ENCODE measurements at regions not wholly inside any gene's neighbourhood (a gene's known extent, or its start where the extent isn't known, plus 50 kb on each side); places are given as distances from the start of the nearest gene placed in this dataset.

GRCh38 chr6:166862978-166863530, 93.3 kb downstream of the RNASET2 start:
- Histone ChIP-seq H3K4me3 (ENCODE audit: low read length, poor library complexity, severe bottlenecking) (peak overlapping the region; percentile 73), H3K36me3 (ENCODE audit: insufficient read depth, low read length) (no peaks in the 10 kb centered on the region), H3K4me1 (ENCODE audit: insufficient read depth, low read length, poor library complexity, severe bottlenecking) (peaks cover 9% of the 10 kb centered on the region), H3K9ac (ENCODE audit: low read depth, low read length, poor library complexity, severe bottlenecking) (peak overlapping the region; percentile 50), H3K27me3 (ENCODE audit: insufficient read depth, low read length, poor library complexity, severe bottlenecking) (no peaks in the 10 kb centered on the region), H3K4me2 (ENCODE audit: low read depth, low read length, poor library complexity, severe bottlenecking) (peak overlapping the region; percentile 81), H4K20me1 (ENCODE audit: insufficient read depth, low read length, poor library complexity, severe bottlenecking) (no peaks in the 10 kb centered on the region), H3K9me2 (replicated peaks; ENCODE audit: low read depth, low read length) (no peaks in the 10 kb centered on the region), H2AFZ (ENCODE audit: low read length) (peak overlapping the region; percentile 76), H3F3A (ENCODE audit: low read depth) (no peaks in the 10 kb centered on the region), H3K79me2 (ENCODE audit: insufficient read depth, low read length) (no peaks in the 10 kb centered on the region), H3K9me3 (ENCODE audit: insufficient read depth, low read depth, low read length) (no peaks in the 10 kb centered on the region)
- 0 out of 2 replicates have a peak, but pooled peaks have one; percentile 1 for TF ChIP-seq CTCF (conservative IDR thresholded peaks at IDR 0.05; ENCODE audit: low read length)
- TF ChIP-seq EZH2phosphoT487 (IDR thresholded peaks at IDR 0.05; ENCODE audit: borderline replicate concordance) = no peak

DNA sequence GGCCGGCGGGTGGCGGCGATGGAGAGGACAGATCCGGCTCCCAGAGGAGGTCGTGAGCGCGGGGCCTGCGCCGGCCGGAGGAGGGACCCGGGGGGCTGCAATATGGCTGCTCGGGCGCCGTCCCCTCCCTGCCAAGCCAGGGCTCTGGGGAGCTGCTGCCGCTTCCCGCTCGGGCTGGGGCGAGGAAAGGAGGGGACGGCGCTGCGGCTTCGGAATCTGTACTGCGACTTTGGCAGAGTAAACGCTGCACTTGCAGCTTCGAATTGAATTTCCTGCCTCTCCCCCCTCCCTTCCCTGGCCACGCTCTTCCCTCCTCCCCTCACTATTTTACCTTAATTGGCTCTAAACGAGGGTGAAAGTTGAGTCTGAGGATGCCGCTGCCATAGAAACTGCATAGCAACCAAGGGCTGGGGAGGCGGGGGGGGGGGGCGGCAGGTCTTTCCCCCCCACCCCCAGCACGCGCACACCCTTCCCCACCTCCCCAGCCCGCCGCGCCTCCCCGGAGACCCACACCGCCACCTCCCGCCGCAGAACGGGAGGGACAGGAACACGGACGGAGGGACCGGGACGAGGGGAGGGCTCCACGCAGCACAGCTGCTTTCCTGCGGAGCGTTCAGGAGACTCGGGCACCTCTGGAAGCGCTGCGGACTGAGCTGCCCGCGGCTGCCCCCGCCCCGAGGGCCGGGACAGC, 93.9 kb downstream of the RNASET2 start:
- peak overlapping the region; percentile 50 for H3K9ac ChIP-seq (ENCODE audit: low read depth, low read length, poor library complexity, severe bottlenecking)

GRCh38 chr6:166861961-166862286, 94.4 kb downstream of the RNASET2 start:
- Histone ChIP-seq H3K9ac (ENCODE audit: low read depth, low read length, poor library complexity, severe bottlenecking) (peak overlapping the region; percentile 50), H3F3A (ENCODE audit: low read depth) (no peaks in the 10 kb centered on the region), H4K20me1 (ENCODE audit: insufficient read depth, low read length, poor library complexity, severe bottlenecking) (no peaks in the 10 kb centered on the region), H2AFZ (ENCODE audit: low read length) (peak overlapping the region; percentile 76), H3K9me3 (ENCODE audit: insufficient read depth, low read depth, low read length) (no peaks in the 10 kb centered on the region), H3K27me3 (ENCODE audit: insufficient read depth, low read length, poor library complexity, severe bottlenecking) (no peaks in the 10 kb centered on the region), H3K4me1 (ENCODE audit: insufficient read depth, low read length, poor library complexity, severe bottlenecking) (peaks cover 9% of the 10 kb centered on the region), H3K9me2 (replicated peaks; ENCODE audit: low read depth, low read length) (no peaks in the 10 kb centered on the region), H3K79me2 (ENCODE audit: insufficient read depth, low read length) (no peaks in the 10 kb centered on the region), H3K36me3 (ENCODE audit: insufficient read depth, low read length) (no peaks in the 10 kb centered on the region), H3K4me3 (ENCODE audit: low read length, poor library complexity, severe bottlenecking) (peak overlapping the region; percentile 73), H3K4me2 (ENCODE audit: low read depth, low read length, poor library complexity, severe bottlenecking) (peak overlapping the region; percentile 81)
- TF ChIP-seq CTCF (conservative IDR thresholded peaks at IDR 0.05; ENCODE audit: low read length) (no peak), EZH2phosphoT487 (IDR thresholded peaks at IDR 0.05; ENCODE audit: borderline replicate concordance) (no peak)

More for the DNA sequence above, 93.9 kb downstream of the RNASET2 start:
- Histone ChIP-seq H2AFZ (ENCODE audit: low read length) (peak overlapping the region; percentile 76), H3K4me3 (ENCODE audit: low read length, poor library complexity, severe bottlenecking) (peak overlapping the region; percentile 73), H3K79me2 (ENCODE audit: insufficient read depth, low read length) (no peaks in the 10 kb centered on the region), H3K36me3 (ENCODE audit: insufficient read depth, low read length) (no peaks in the 10 kb centered on the region), H3K9me2 (replicated peaks; ENCODE audit: low read depth, low read length) (no peaks in the 10 kb centered on the region), H3F3A (ENCODE audit: low read depth) (no peaks in the 10 kb centered on the region), H3K4me1 (ENCODE audit: insufficient read depth, low read length, poor library complexity, severe bottlenecking) (peaks cover 9% of the 10 kb centered on the region), H3K9me3 (ENCODE audit: insufficient read depth, low read depth, low read length) (no peaks in the 10 kb centered on the region), H4K20me1 (ENCODE audit: insufficient read depth, low read length, poor library complexity, severe bottlenecking) (no peaks in the 10 kb centered on the region), H3K27me3 (ENCODE audit: insufficient read depth, low read length, poor library complexity, severe bottlenecking) (no peaks in the 10 kb centered on the region), H3K4me2 (ENCODE audit: low read depth, low read length, poor library complexity, severe bottlenecking) (peak overlapping the region; percentile 81)
- 0 out of 2 replicates have a peak, but pooled peaks have one; percentile 11 for TF ChIP-seq CTCF (conservative IDR thresholded peaks at IDR 0.05; ENCODE audit: low read length)
- no peak for TF ChIP-seq EZH2phosphoT487 (IDR thresholded peaks at IDR 0.05; ENCODE audit: borderline replicate concordance)

Data from Loucy (cell line).